GM12878 (cell line): ENCODE measurements at regions not wholly inside any gene's neighbourhood (a gene's known extent, or its start where the extent isn't known, plus 50 kb on each side); places are given as distances from the start of the nearest gene placed in this dataset.

Experiments used
- ATF7 ChIP-seq: fragments of 450-650 bp; IDR thresholded peaks from 2 replicates; pipeline ENCODE4 v1.6.1; 2016; ENCODE audit warnings: low read depth, mild to moderate bottlenecking
- NFXL1 ChIP-seq: fragments of 450-650 bp; IDR thresholded peaks from 2 replicates; pipeline ENCODE4 v1.6.1; 2017; ENCODE audit warnings: antibody characterized with exemption, mild to moderate bottlenecking, borderline replicate concordance
- NR2C2 ChIP-seq: IDR thresholded peaks from 2 replicates; pipeline ENCODE4 v1.6.1; 2011; ENCODE audit warnings: borderline replicate concordance, low read depth; ENCODE audit not compliant: control insufficient read depth, insufficient read length
- TAF1 ChIP-seq: IDR thresholded peaks from 2 replicates; pipeline ENCODE4 v1.6.1; 2011; ENCODE audit warnings: mild to moderate bottlenecking, low read depth, low read length, borderline replicate concordance
- TF ChIP-seq, protein P1 (sequence below): fragments of 450-650 bp; IDR thresholded peaks from 2 replicates; pipeline ENCODE4 v1.6.1; 2017; ENCODE audit warnings: antibody characterized with exemption, mild to moderate bottlenecking, moderate library complexity
- TF ChIP-seq, protein P2 (sequence below), 3 experiments: IDR thresholded peaks in 2 of 3; conservative IDR thresholded peaks in 1 of 3; 2 replicates each; pipeline ENCODE4 v1.5.1; 2011; ENCODE audit warnings: low read depth in 3 of 3, low read length in 3 of 3, mild to moderate bottlenecking in 3 of 3, control low read depth in 2 of 3, moderate library complexity in 2 of 3, inconsistent platforms in 1 of 3, mixed read lengths in 1 of 3; ENCODE audit not compliant: control insufficient read depth in 2 of 3, insufficient read depth in 1 of 3; ENCODE audit errors: extremely low read depth in 1 of 3

DNA sequence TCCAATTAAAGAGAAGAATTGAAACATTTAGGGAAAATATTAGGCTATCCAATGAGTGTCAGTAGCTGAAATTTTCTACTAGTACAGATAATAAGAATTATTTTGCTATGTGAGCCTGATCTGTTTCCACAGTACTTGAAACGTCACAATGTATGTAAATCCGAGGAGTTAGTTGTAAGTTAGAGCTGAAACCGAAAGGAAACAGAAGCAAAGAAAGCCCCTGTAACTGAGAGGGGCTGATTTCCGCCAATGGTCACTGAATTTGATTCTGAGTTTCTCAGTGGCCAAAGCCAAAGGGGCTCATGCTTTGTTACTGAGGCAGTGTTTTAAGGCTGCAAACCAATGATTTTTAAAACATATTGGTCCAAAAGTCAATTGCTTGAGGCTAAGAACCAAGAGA, 168.3 kb upstream of the DUSP10 start:
- TF ChIP-seq NR2C2 (no peak), ATF7 (no peak), NFXL1 (no peak), TAF1 (no peak)
- TF ChIP-seq, protein P1, sequence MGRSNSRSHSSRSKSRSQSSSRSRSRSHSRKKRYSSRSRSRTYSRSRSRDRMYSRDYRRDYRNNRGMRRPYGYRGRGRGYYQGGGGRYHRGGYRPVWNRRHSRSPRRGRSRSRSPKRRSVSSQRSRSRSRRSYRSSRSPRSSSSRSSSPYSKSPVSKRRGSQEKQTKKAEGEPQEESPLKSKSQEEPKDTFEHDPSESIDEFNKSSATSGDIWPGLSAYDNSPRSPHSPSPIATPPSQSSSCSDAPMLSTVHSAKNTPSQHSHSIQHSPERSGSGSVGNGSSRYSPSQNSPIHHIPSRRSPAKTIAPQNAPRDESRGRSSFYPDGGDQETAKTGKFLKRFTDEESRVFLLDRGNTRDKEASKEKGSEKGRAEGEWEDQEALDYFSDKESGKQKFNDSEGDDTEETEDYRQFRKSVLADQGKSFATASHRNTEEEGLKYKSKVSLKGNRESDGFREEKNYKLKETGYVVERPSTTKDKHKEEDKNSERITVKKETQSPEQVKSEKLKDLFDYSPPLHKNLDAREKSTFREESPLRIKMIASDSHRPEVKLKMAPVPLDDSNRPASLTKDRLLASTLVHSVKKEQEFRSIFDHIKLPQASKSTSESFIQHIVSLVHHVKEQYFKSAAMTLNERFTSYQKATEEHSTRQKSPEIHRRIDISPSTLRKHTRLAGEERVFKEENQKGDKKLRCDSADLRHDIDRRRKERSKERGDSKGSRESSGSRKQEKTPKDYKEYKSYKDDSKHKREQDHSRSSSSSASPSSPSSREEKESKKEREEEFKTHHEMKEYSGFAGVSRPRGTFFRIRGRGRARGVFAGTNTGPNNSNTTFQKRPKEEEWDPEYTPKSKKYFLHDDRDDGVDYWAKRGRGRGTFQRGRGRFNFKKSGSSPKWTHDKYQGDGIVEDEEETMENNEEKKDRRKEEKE: no peak
- TF ChIP-seq, protein P2, sequence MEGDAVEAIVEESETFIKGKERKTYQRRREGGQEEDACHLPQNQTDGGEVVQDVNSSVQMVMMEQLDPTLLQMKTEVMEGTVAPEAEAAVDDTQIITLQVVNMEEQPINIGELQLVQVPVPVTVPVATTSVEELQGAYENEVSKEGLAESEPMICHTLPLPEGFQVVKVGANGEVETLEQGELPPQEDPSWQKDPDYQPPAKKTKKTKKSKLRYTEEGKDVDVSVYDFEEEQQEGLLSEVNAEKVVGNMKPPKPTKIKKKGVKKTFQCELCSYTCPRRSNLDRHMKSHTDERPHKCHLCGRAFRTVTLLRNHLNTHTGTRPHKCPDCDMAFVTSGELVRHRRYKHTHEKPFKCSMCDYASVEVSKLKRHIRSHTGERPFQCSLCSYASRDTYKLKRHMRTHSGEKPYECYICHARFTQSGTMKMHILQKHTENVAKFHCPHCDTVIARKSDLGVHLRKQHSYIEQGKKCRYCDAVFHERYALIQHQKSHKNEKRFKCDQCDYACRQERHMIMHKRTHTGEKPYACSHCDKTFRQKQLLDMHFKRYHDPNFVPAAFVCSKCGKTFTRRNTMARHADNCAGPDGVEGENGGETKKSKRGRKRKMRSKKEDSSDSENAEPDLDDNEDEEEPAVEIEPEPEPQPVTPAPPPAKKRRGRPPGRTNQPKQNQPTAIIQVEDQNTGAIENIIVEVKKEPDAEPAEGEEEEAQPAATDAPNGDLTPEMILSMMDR (IDR thresholded peaks at IDR 0.05 in 2 of 3, conservative IDR thresholded peaks at IDR 0.05 in 1 of 3; ENCODE audit: control insufficient read depth in 2 of 3, extremely low read depth in 1 of 3, insufficient read depth in 1 of 3, low read depth in 3 of 3, low read length in 3 of 3): no peak
